ENCODE measurements at regions not wholly inside any gene's neighbourhood (a gene's known extent, or its start where the extent isn't known, plus 50 kb on each side); places are given as distances from the start of the nearest gene placed in this dataset.

DNA sequence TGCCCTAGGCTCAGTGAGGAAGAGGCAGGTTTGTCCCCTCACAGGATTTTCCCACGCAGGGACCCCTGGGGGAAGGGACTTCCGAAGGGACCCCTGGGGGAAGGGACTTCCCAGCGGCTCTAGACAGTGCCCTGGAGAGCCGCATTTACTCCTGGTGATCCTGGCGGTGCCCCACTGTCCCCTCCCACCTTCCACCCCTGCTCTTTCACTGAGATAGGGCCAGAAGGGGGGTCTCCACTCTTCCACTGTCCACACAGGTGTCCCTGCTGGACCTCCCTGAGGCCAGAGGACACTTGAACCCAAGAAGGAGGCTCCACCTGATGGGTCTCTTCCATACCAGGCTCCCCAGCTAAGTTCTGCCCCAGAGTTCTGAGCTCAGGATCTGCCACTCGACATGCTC, 1333.9 kb downstream of the BRD1 start:
- TF ChIP-seq BACH2 (CRISPR knock-in tag; IDR thresholded peaks at IDR 0.05; ENCODE audit: borderline replicate concordance) (no peak), ZC3H10 (CRISPR knock-in tag; IDR thresholded peaks at IDR 0.05) (no peak), TOX (CRISPR knock-in tag; IDR thresholded peaks at IDR 0.05; ENCODE audit: borderline replicate concordance) (no peak), ZNF70 (CRISPR knock-in tag; IDR thresholded peaks at IDR 0.05) (no peak), ESRRG (CRISPR knock-in tag; IDR thresholded peaks at IDR 0.05) (no peak), ZFP30 (CRISPR knock-in tag; IDR thresholded peaks at IDR 0.05) (no peak), PPARA (CRISPR knock-in tag; IDR thresholded peaks at IDR 0.05; ENCODE audit: borderline replicate concordance) (no peak), ISL1 (CRISPR knock-in tag; IDR thresholded peaks at IDR 0.05) (no peak), ZNF565 (CRISPR knock-in tag; conservative IDR thresholded peaks at IDR 0.05; ENCODE audit: low read depth) (no peak), OSR1 (CRISPR knock-in tag; IDR thresholded peaks at IDR 0.05) (no peak)
- TF ChIP-seq, protein P1, sequence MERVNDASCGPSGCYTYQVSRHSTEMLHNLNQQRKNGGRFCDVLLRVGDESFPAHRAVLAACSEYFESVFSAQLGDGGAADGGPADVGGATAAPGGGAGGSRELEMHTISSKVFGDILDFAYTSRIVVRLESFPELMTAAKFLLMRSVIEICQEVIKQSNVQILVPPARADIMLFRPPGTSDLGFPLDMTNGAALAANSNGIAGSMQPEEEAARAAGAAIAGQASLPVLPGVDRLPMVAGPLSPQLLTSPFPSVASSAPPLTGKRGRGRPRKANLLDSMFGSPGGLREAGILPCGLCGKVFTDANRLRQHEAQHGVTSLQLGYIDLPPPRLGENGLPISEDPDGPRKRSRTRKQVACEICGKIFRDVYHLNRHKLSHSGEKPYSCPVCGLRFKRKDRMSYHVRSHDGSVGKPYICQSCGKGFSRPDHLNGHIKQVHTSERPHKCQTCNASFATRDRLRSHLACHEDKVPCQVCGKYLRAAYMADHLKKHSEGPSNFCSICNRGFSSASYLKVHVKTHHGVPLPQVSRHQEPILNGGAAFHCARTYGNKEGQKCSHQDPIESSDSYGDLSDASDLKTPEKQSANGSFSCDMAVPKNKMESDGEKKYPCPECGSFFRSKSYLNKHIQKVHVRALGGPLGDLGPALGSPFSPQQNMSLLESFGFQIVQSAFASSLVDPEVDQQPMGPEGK (CRISPR knock-in tag; IDR thresholded peaks at IDR 0.05; ENCODE audit: borderline replicate concordance): no peak
- TF ChIP-seq, protein P2, sequence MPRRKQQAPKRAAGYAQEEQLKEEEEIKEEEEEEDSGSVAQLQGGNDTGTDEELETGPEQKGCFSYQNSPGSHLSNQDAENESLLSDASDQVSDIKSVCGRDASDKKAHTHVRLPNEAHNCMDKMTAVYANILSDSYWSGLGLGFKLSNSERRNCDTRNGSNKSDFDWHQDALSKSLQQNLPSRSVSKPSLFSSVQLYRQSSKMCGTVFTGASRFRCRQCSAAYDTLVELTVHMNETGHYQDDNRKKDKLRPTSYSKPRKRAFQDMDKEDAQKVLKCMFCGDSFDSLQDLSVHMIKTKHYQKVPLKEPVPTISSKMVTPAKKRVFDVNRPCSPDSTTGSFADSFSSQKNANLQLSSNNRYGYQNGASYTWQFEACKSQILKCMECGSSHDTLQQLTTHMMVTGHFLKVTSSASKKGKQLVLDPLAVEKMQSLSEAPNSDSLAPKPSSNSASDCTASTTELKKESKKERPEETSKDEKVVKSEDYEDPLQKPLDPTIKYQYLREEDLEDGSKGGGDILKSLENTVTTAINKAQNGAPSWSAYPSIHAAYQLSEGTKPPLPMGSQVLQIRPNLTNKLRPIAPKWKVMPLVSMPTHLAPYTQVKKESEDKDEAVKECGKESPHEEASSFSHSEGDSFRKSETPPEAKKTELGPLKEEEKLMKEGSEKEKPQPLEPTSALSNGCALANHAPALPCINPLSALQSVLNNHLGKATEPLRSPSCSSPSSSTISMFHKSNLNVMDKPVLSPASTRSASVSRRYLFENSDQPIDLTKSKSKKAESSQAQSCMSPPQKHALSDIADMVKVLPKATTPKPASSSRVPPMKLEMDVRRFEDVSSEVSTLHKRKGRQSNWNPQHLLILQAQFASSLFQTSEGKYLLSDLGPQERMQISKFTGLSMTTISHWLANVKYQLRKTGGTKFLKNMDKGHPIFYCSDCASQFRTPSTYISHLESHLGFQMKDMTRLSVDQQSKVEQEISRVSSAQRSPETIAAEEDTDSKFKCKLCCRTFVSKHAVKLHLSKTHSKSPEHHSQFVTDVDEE (CRISPR knock-in tag; IDR thresholded peaks at IDR 0.05): no peak
- TF ChIP-seq, protein P3, sequence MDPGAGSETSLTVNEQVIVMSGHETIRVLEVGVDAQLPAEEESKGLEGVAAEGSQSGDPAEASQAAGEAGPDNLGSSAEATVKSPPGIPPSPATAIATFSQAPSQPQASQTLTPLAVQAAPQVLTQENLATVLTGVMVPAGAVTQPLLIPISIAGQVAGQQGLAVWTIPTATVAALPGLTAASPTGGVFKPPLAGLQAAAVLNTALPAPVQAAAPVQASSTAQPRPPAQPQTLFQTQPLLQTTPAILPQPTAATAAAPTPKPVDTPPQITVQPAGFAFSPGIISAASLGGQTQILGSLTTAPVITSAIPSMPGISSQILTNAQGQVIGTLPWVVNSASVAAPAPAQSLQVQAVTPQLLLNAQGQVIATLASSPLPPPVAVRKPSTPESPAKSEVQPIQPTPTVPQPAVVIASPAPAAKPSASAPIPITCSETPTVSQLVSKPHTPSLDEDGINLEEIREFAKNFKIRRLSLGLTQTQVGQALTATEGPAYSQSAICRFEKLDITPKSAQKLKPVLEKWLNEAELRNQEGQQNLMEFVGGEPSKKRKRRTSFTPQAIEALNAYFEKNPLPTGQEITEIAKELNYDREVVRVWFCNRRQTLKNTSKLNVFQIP (CRISPR knock-in tag; IDR thresholded peaks at IDR 0.05; ENCODE audit: borderline replicate concordance, low read depth): no peak

Measured in SK-N-SH treated with all-trans-retinoic acid at 6 μM for 48 hours (cell line).